Transverse colon (tissue), 4 donors: ENCODE measurements at regions not wholly inside any gene's neighbourhood (a gene's known extent, or its start where the extent isn't known, plus 50 kb on each side); places are given as distances from the start of the nearest gene placed in this dataset.
A peak's percentile ranks its signal among the peaks of the same experiment; 100 is the strongest.

Source experiments
- DNase-seq: peaks from one replicate; pipeline ENCODE4 v3.0.0-alpha.2; 2019
- H3K27ac ChIP-seq, 4 donors: fragments of 200-600 bp; sonication (generic); 2 replicates each; pipeline ENCODE4 v1.5.1; 2016 to 2018; ENCODE audit warnings: inconsistent platforms in 4 of 4
- H3K27me3 ChIP-seq: fragments of 200-600 bp; sonication (generic); 2 replicates; pipeline ENCODE4 v1.5.1; 2017; ENCODE audit warnings: inconsistent platforms
- H3K36me3 ChIP-seq, 4 donors: fragments of 200-600 bp; sonication (generic); 2 replicates each; pipeline ENCODE4 v1.5.1; 2017 to 2019; ENCODE audit warnings: inconsistent platforms in 4 of 4
- H3K4me1 ChIP-seq, 4 donors: fragments of 200-600 bp; sonication (generic); 2 replicates each; pipeline ENCODE4 v1.5.1; 2017 to 2020; ENCODE audit warnings: inconsistent platforms in 4 of 4
- H3K4me3 ChIP-seq, 4 donors: fragments of 200-600 bp; sonication (generic); 1 replicate in 1 of 4; 2 replicates in 3 of 4; pipeline versions ENCODE4 v1.5.1 to v1.6.1; 2017 to 2019; ENCODE audit warnings: inconsistent platforms in 4 of 4
- H3K9me3 ChIP-seq, 2 donors: fragments of 200-600 bp; sonication (generic); 2 replicates each; pipeline ENCODE4 v1.5.1; 2017 to 2019; ENCODE audit warnings: inconsistent platforms in 2 of 2
- CTCF ChIP-seq, 5 experiments: fragments of 200-600 bp in 3 of 5; fragments of 450-650 bp in 2 of 5; sonication (generic) in 3 of 5; IDR thresholded peaks; 1 replicate in 2 of 5; 2 replicates in 3 of 5; pipeline ENCODE4 v1.5.1; 2016 to 2017; ENCODE audit warnings: antibody characterized with exemption in 5 of 5, inconsistent platforms in 3 of 5, mild to moderate bottlenecking in 2 of 5, moderate library complexity in 1 of 5
- EP300 ChIP-seq: sonication (generic); formaldehyde crosslinking; IDR thresholded peaks from one replicate; pipeline ENCODE4 v1.6.1; 2017; ENCODE audit warnings: antibody characterized with exemption, low read depth
- POLR2A ChIP-seq: fragments of 450-650 bp; IDR thresholded peaks from one replicate; pipeline ENCODE4 v1.6.1; 2016; ENCODE audit warnings: antibody characterized with exemption, mild to moderate bottlenecking, moderate library complexity
- POLR2AphosphoS5 ChIP-seq, 3 donors: sonication (generic); formaldehyde crosslinking; IDR thresholded peaks; one replicate each; pipeline ENCODE4 v1.6.1; 2016; ENCODE audit warnings: antibody characterized with exemption in 3 of 3
- WGBS, 2 donors: methylation state at CpG; one replicate each; pipeline ENCODE4 v1.1.5; 2018; ENCODE audit warnings: low coverage in 1 of 2; 5-methylcytosine and 5-hydroxymethylcytosine counted together
- in situ Hi-C, 4 donors: fragments of 200-750 bp; cut with MboI; loops; one replicate each; pipeline versions ENCODE4 v1.15.0 to v1.15.1; 2017; ENCODE audit warnings: low sequenced_read_pairs in 3 of 4, low pct_ligation_motif_present in 1 of 4, low pct_unique_long_range_greater_than_20kb in 1 of 4
- intact Hi-C: fragments of 100-400 bp; cut with DNase I; formaldehyde crosslinking; loops from one replicate; pipeline ENCODE4 v1.15.1; 2023; ENCODE audit warnings: low total_unique reads

DNA sequence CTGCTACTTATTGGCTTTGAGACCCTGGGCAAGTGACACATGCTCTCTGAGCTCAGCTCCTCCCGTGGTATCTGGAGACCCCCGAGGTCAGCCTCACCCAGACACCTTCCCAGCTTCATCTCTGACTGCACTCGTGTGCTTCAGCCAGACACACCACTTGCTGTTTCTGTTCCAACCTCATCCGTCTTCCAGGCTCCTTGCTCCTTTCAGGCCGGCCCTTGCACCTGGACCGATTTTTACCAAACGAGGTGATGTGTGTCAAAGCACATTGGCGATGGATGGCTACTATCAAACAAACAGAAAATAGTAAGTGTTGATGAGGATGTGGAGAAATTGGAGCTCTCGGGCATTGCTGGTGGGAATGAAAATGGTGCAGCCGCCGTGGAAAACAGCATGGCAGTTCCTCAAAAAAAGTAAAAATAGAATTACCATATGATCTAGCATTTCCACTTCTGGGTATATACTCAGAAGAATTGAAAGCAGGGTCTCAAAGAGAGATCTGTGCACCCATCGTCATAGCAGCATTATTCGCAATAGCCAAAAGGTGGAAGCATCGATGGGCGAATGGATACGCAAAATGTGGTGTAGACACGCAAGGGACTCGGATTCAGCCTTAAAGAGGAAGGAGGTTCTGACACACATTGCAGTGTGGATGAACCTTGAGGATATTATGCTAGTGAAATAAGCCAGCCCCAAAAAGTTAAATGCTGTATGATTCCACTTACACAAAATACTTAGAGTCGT is 96.1 kb upstream of the IER5L start:
- no peak for DNase-seq
- Histone ChIP-seq H3K9me3 (no peaks in the 10 kb centered on the region), H3K4me1 (peaks cover 0 to 8% (median 0%) of the 10 kb centered on the region in 4 donors), H3K27ac (no peak overlapping the region), H3K27me3 (peaks cover 7% of the 10 kb centered on the region), H3K36me3 (no peaks in the 10 kb centered on the region), H3K4me3 (no peak overlapping the region)
- in situ Hi-C loops (no loop called here), intact Hi-C loops (no loop called here)
- no peak for TF ChIP-seq POLR2A
- WGBS, 2 donors = 71 to 76% methylated on average over 17 to 19 of the region's 19 CpGs

- Histone ChIP-seq H3K27me3 (peaks cover 7% of the 10 kb centered on the region), H3K27ac (no peak overlapping the region), H3K4me3 (no peak overlapping the region), H3K36me3 (no peaks in the 10 kb centered on the region), H3K4me1 (peaks cover 0 to 8% (median 0%) of the 10 kb centered on the region in 4 donors), H3K9me3 (no peaks in the 10 kb centered on the region)
- TF ChIP-seq CTCF (IDR thresholded peaks at IDR 0.05) = no peak
- no peak for TF ChIP-seq POLR2A
- TF ChIP-seq POLR2AphosphoS5 (IDR thresholded peaks at IDR 0.05) = no peak
- no peak for TF ChIP-seq EP300
- intact Hi-C loops = no loop called here
- 93 to 100% methylated on average over 3 to 14 of the region's 14 CpGs for WGBS, 2 donors
- in situ Hi-C loops = no loop called here
- DNase-seq = no peak
These were observed 95.3 kb upstream of the IER5L start for GRCh38 chr9:129273136-129273895.

DNA sequence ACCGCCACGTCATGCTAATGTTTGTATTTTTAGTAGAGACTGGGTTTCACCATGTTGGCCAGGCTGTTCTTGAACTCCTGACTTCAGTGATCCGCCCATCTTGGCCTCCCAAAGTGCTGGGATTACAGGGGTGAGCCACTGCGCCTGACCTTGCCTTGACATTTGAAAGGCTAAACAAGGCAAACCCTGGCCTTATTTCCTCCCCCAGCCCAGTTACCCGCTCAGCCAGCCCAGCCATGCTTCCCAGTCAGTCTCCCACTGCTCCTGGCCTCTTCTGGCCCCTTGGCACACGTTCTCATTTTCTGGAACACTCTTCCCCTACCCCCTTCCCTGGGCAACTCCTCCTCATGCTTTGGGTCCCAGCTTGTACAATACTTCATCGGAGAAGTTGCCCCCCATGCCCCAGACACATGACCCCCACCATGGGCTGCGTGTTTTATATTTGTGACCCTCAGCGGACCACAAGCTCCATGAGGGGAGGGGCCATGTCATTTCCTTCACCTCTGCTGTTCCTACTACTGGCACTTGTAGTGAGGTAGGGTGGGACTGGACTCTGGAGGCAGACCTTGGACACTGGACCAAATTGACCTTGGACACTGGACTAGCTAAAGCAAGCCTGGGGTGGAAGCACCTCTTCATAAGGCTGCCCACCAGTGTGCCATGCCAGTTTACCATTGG is 94.4 kb upstream of the IER5L start:
- H3K9me3 ChIP-seq = no peaks in the 10 kb centered on the region
- TF ChIP-seq POLR2AphosphoS5 (IDR thresholded peaks at IDR 0.05) (no peak), EP300 (no peak), POLR2A (no peak), CTCF (IDR thresholded peaks at IDR 0.05) (no peak)
- peaks cover 0 to 8% (median 0%) of the 10 kb centered on the region in 4 donors for H3K4me1 ChIP-seq
- H3K27me3 ChIP-seq = peaks cover 7% of the 10 kb centered on the region
- no peak overlapping the region for H3K27ac ChIP-seq
- DNase-seq = no peak
- H3K4me3 ChIP-seq = no peak overlapping the region
- WGBS, 2 donors = 83 to 84% methylated on average over 5 to 9 of the region's 9 CpGs
- in situ Hi-C loops (no loop called here), intact Hi-C loops (no loop called here)
- no peaks in the 10 kb centered on the region for H3K36me3 ChIP-seq

DNA sequence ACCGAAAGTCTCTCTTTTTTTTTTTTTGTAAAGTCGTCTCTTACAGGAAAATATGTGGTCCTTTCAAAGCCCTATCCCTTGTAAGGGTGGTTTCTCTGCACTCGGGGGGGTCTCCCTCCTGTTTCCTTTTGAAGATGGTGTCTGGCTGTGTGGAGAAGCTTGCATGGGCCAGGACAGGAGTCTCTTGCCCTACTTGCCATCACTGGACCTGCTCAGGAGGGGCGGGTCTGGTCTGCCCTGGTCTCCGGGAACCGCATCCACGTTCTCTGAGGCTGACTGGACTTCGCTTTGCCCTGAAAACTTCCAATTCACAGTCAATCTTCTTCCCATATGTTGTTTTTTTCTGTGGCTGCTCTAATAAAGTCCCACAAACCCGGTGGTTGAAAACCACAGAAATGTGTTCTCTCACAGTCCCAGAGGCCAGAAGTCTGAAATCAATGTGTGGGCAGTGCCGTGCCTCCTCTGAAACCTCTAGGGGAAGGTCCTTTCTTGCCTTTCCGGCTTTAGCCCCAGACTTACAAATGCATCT is 92.9 kb upstream of the IER5L start:
- DNase-seq = peak; percentile 28
- Histone ChIP-seq H3K27ac (peak overlapping the region in 3 of 4 donors; percentile 19 to 41 (median 33)), H3K27me3 (peaks cover 5% of the 10 kb centered on the region), H3K9me3 (no peaks in the 10 kb centered on the region), H3K4me1 (peaks cover 0 to 8% (median 0%) of the 10 kb centered on the region in 4 donors), H3K36me3 (no peaks in the 10 kb centered on the region), H3K4me3 (no peak overlapping the region)
- TF ChIP-seq POLR2AphosphoS5 (IDR thresholded peaks at IDR 0.05) = no peak
- no peak for TF ChIP-seq EP300
- TF ChIP-seq CTCF (IDR thresholded peaks at IDR 0.05) = no peak
- TF ChIP-seq POLR2A = no peak
- 44 to 48% methylated on average over 6 to 11 of the region's 11 CpGs for WGBS, 2 donors
- in situ Hi-C loops = no loop called here
- intact Hi-C loops = no loop called here
